Breast epithelium (tissue), 4 donors: ENCODE measurements at regions not wholly inside any gene's neighbourhood (a gene's known extent, or its start where the extent isn't known, plus 50 kb on each side); places are given as distances from the start of the nearest gene placed in this dataset.
"Not testable (repeated sequence)": the region's sequence is repeated elsewhere in the genome, so short reads cannot be mapped to it uniquely, and the experiment has no call there.

Source experiments
- DNase-seq, 2 donors: peaks; one replicate each; pipeline ENCODE4 v3.0.0-alpha.2; 2019; ENCODE audit warnings: low spot score in 2 of 2
- H3K27ac ChIP-seq, 2 donors: fragments of 200-600 bp; sonication (generic) in 1 of 2; one replicate each; pipeline ENCODE4 v1.5.1; 2016 to 2019; ENCODE audit warnings: mild to moderate bottlenecking in 1 of 2
- H3K27me3 ChIP-seq, 2 donors: fragments of 200-600 bp; sonication (generic) in 1 of 2; one replicate each; pipeline versions ENCODE4 v1.5.1 to v1.6.0; 2017 to 2019; ENCODE audit warnings: control low read depth in 1 of 2, mild to moderate bottlenecking in 1 of 2
- H3K36me3 ChIP-seq: fragments of 200-600 bp; one replicate; pipeline ENCODE4 v1.5.1; 2019
- H3K4me1 ChIP-seq, 2 donors: fragments of 200-600 bp; sonication (generic); one replicate each; pipeline ENCODE4 v1.5.1; 2016 to 2019; ENCODE audit warnings: control low read depth in 1 of 2
- H3K4me3 ChIP-seq, 3 donors: fragments of 200-600 bp; sonication (generic); 1 replicate in 2 of 3; 2 replicates in 1 of 3; pipeline ENCODE4 v1.5.1; 2016 to 2019; ENCODE audit warnings: mild to moderate bottlenecking in 3 of 3, moderate library complexity in 2 of 3
- H3K9me3 ChIP-seq, 2 donors: fragments of 200-600 bp; sonication (generic) in 1 of 2; one replicate each; pipeline ENCODE4 v1.5.1; 2016 to 2019; ENCODE audit warnings: control low read depth in 1 of 2
- CTCF ChIP-seq, 3 donors: fragments of 450-650 bp; IDR thresholded peaks; one replicate each; pipeline ENCODE4 v1.5.1; 2016 to 2017; ENCODE audit warnings: antibody characterized with exemption in 3 of 3, mild to moderate bottlenecking in 3 of 3, moderate library complexity in 3 of 3
- POLR2A ChIP-seq: fragments of 450-650 bp; IDR thresholded peaks from one replicate; pipeline ENCODE4 v1.6.1; 2016; ENCODE audit warnings: antibody characterized with exemption, mild to moderate bottlenecking, moderate library complexity
- POLR2AphosphoS5 ChIP-seq, 3 donors: sonication (generic); formaldehyde crosslinking; IDR thresholded peaks; one replicate each; pipeline ENCODE4 v1.6.1; 2017; ENCODE audit warnings: antibody characterized with exemption in 3 of 3
- intact Hi-C: fragments of 100-400 bp; cut with DNase I; formaldehyde crosslinking; loops from one replicate; pipeline ENCODE4 v1.15.1; 2023; ENCODE audit warnings: low total_unique reads

GRCh38 chr3:154835639-154836038 is 244.5 kb upstream of the MME start:
- no peaks in the 10 kb centered on the region for H3K9me3 ChIP-seq
- H3K27me3 ChIP-seq, result no peaks in the 10 kb centered on the region
- no peaks in the 10 kb centered on the region for H3K4me1 ChIP-seq
- intact Hi-C loops, result no loop called here
- no peak for DNase-seq
- H3K4me3 ChIP-seq, result no peak overlapping the region
- TF ChIP-seq POLR2A (no peak), CTCF (IDR thresholded peaks at IDR 0.05) (no peak), POLR2AphosphoS5 (IDR thresholded peaks at IDR 0.05) (no peak)
- H3K36me3 ChIP-seq, result no peaks in the 10 kb centered on the region
- H3K27ac ChIP-seq, result no peak overlapping the region

- H3K36me3 ChIP-seq, H3K27ac ChIP-seq, intact Hi-C loops, H3K27me3 ChIP-seq, H3K4me1 ChIP-seq, H3K4me3 ChIP-seq, H3K9me3 ChIP-seq, DNase-seq: not testable (repeated sequence)
These were observed 245.3 kb upstream of the MME start for GRCh38 chr3:154834831-154835230.

- Histone ChIP-seq H3K4me3 (no peak overlapping the region), H3K27ac (no peak overlapping the region), H3K9me3 (peaks cover 6 to 8% of the 10 kb centered on the region in 2 donors), H3K27me3 (no peaks in the 10 kb centered on the region), H3K4me1 (no peaks in the 10 kb centered on the region), H3K36me3 (no peaks in the 10 kb centered on the region)
- no peak for DNase-seq
- intact Hi-C loops, result no loop called here
- TF ChIP-seq POLR2AphosphoS5 (IDR thresholded peaks at IDR 0.05) (no peak), CTCF (IDR thresholded peaks at IDR 0.05) (no peak), POLR2A (no peak)
These were observed 250.2 kb upstream of the MME start for GRCh38 chr3:154829929-154830328.

GRCh38 chr3:154819491-154819890 is 260.6 kb upstream of the MME start:
- Histone ChIP-seq H3K9me3 (peaks cover 0 to 5% of the 10 kb centered on the region in 2 donors), H3K27ac (no peak overlapping the region), H3K4me1 (no peaks in the 10 kb centered on the region), H3K36me3 (no peaks in the 10 kb centered on the region), H3K4me3 (no peak overlapping the region), H3K27me3 (no peaks in the 10 kb centered on the region)
- TF ChIP-seq CTCF (IDR thresholded peaks at IDR 0.05), result no peak
- TF ChIP-seq POLR2AphosphoS5 (IDR thresholded peaks at IDR 0.05), result no peak
- no peak for TF ChIP-seq POLR2A
- no peak for DNase-seq
- intact Hi-C loops, result no loop called here

- Histone ChIP-seq H3K4me1 (no peaks in the 10 kb centered on the region), H3K4me3 (no peak overlapping the region), H3K27me3 (no peaks in the 10 kb centered on the region), H3K27ac (no peak overlapping the region), H3K36me3 (no peaks in the 10 kb centered on the region), H3K9me3 (peaks cover 0 to 5% of the 10 kb centered on the region in 2 donors)
- TF ChIP-seq CTCF (IDR thresholded peaks at IDR 0.05) (no peak), POLR2A (no peak), POLR2AphosphoS5 (IDR thresholded peaks at IDR 0.05) (no peak)
- intact Hi-C loops, result no loop called here
- DNase-seq, result no peak
These were observed 261.4 kb upstream of the MME start for GRCh38 chr3:154818676-154819255.

GRCh38 chr3:154810017-154810416 is 270.1 kb upstream of the MME start:
- H3K4me3 ChIP-seq, H3K27ac ChIP-seq, intact Hi-C loops, H3K36me3 ChIP-seq, H3K27me3 ChIP-seq, H3K4me1 ChIP-seq, DNase-seq: not testable (repeated sequence)
- H3K9me3 ChIP-seq, result peaks cover 0 to 21% of the 10 kb centered on the region in 2 donors
